HL-60 (cell line): ENCODE measurements at regions not wholly inside any gene's neighbourhood (a gene's known extent, or its start where the extent isn't known, plus 50 kb on each side); places are given as distances from the start of the nearest gene placed in this dataset.

Source experiments
- POLR2AphosphoS5 ChIP-seq: IDR thresholded peaks from 2 replicates; pipeline ENCODE4 v1.6.1; 2012; ENCODE audit warnings: low read depth
- SPI1 ChIP-seq: IDR thresholded peaks from 2 replicates; pipeline ENCODE4 v1.6.1; 2012; ENCODE audit warnings: low read depth, mild to moderate bottlenecking, borderline replicate concordance
- TF ChIP-seq, protein P1 (sequence below): IDR thresholded peaks from one replicate; pipeline ENCODE4 v1.5.1; 2011; ENCODE audit warnings: low read length, control low read depth, inconsistent platforms; ENCODE audit not compliant: insufficient read depth
- TF ChIP-seq, protein P2 (sequence below): IDR thresholded peaks from 2 replicates; pipeline ENCODE4 v1.6.1; 2012; ENCODE audit warnings: low read depth; ENCODE audit not compliant: insufficient replicate concordance

DNA sequence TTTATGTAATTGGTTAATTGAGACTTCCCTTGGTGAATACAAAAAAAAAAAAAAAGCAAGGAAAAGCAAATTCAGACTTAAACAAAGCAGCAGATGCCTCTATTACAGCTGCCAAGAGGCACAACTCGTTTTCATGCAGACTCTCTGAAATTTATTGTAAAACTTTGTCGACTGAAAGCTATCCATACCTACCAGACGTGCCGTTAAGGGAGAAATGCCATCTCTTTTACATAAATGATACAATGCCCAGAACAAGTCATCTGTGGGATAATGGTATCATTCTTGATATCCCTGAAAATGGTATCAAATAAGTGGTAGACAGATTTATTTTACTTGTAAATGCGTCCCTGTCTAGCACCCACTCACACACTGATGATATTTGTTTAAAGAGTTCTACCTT, 724.2 kb downstream of the NSUN3 start:
- TF ChIP-seq, protein P1, sequence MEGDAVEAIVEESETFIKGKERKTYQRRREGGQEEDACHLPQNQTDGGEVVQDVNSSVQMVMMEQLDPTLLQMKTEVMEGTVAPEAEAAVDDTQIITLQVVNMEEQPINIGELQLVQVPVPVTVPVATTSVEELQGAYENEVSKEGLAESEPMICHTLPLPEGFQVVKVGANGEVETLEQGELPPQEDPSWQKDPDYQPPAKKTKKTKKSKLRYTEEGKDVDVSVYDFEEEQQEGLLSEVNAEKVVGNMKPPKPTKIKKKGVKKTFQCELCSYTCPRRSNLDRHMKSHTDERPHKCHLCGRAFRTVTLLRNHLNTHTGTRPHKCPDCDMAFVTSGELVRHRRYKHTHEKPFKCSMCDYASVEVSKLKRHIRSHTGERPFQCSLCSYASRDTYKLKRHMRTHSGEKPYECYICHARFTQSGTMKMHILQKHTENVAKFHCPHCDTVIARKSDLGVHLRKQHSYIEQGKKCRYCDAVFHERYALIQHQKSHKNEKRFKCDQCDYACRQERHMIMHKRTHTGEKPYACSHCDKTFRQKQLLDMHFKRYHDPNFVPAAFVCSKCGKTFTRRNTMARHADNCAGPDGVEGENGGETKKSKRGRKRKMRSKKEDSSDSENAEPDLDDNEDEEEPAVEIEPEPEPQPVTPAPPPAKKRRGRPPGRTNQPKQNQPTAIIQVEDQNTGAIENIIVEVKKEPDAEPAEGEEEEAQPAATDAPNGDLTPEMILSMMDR, result no peak
- TF ChIP-seq POLR2AphosphoS5 (no peak), SPI1 (no peak)
- TF ChIP-seq, protein P2, sequence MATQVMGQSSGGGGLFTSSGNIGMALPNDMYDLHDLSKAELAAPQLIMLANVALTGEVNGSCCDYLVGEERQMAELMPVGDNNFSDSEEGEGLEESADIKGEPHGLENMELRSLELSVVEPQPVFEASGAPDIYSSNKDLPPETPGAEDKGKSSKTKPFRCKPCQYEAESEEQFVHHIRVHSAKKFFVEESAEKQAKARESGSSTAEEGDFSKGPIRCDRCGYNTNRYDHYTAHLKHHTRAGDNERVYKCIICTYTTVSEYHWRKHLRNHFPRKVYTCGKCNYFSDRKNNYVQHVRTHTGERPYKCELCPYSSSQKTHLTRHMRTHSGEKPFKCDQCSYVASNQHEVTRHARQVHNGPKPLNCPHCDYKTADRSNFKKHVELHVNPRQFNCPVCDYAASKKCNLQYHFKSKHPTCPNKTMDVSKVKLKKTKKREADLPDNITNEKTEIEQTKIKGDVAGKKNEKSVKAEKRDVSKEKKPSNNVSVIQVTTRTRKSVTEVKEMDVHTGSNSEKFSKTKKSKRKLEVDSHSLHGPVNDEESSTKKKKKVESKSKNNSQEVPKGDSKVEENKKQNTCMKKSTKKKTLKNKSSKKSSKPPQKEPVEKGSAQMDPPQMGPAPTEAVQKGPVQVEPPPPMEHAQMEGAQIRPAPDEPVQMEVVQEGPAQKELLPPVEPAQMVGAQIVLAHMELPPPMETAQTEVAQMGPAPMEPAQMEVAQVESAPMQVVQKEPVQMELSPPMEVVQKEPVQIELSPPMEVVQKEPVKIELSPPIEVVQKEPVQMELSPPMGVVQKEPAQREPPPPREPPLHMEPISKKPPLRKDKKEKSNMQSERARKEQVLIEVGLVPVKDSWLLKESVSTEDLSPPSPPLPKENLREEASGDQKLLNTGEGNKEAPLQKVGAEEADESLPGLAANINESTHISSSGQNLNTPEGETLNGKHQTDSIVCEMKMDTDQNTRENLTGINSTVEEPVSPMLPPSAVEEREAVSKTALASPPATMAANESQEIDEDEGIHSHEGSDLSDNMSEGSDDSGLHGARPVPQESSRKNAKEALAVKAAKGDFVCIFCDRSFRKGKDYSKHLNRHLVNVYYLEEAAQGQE, result no peak
